A673 (cell line): ENCODE measurements at regions not wholly inside any gene's neighbourhood (a gene's known extent, or its start where the extent isn't known, plus 50 kb on each side); places are given as distances from the start of the nearest gene placed in this dataset.

ENCODE experiments used
- CTCF ChIP-seq: fragments of 300-800, 200-600 bp; sonication (generic); conservative IDR thresholded peaks from 2 replicates; pipeline ENCODE4 v1.5.1; 2017; ENCODE audit warnings: low read depth, mild to moderate bottlenecking, antibody characterized with exemption, low read length, moderate library complexity, mixed read lengths
- EZH2 ChIP-seq: fragments of 200-600 bp; sonication (generic); IDR thresholded peaks from 2 replicates; pipeline ENCODE4 v1.6.1; 2017; ENCODE audit warnings: borderline replicate concordance, low read depth, mild to moderate bottlenecking, mixed read lengths, antibody characterized with exemption, low read length; ENCODE audit not compliant: poor library complexity, severe bottlenecking

GRCh38 chr2:207371877-207372276 is 157.9 kb upstream of the CREB1 start:
- no peak for TF ChIP-seq CTCF
- TF ChIP-seq EZH2, result no peak
